OCI-LY3 (cell line): ENCODE measurements at regions not wholly inside any gene's neighbourhood (a gene's known extent, or its start where the extent isn't known, plus 50 kb on each side); places are given as distances from the start of the nearest gene placed in this dataset.

ENCODE experiments used
- H2AFZ ChIP-seq: fragments of 200-600, 300-600 bp; shearing (Covaris generic); 2 replicates; pipeline ENCODE4 v1.6.0; 2014; ENCODE audit warnings: antibody characterized with exemption, low read depth, low read length
- H3K27ac ChIP-seq: fragments of 200-600, 300-600 bp; sonication (generic); 2 replicates; pipeline ENCODE4 v1.5.1; 2014; ENCODE audit warnings: mild to moderate bottlenecking, low read length, moderate library complexity, mixed read lengths
- H3K27me3 ChIP-seq: fragments of 200-600, 300-600 bp; sonication (generic); 2 replicates; pipeline ENCODE4 v1.6.1; 2014; ENCODE audit warnings: low read depth, low read length, mixed read lengths
- H3K36me3 ChIP-seq: fragments of 200-600, 300-600 bp; sonication (generic); replicated peaks from 2 replicates; pipeline ENCODE3; 2014; ENCODE audit warnings: low read depth, low read length, mixed read lengths
- H3K4me1 ChIP-seq: fragments of 300-600, 200-600 bp; sonication (generic); 2 replicates; pipeline ENCODE4 v1.6.1; 2014; ENCODE audit warnings: low read length, mixed read lengths
- H3K4me2 ChIP-seq: fragments of 200-600, 300-600 bp; sonication (generic); 2 replicates; pipeline ENCODE4 v1.6.1; 2014; ENCODE audit warnings: low read length, mixed read lengths
- H3K4me3 ChIP-seq: fragments of 300-600, 200-600 bp; sonication (generic); 2 replicates; pipeline ENCODE4 v1.5.1; 2014; ENCODE audit warnings: antibody characterized with exemption, mild to moderate bottlenecking, low read length, moderate library complexity
- H3K79me2 ChIP-seq: fragments of 300-600, 200-600 bp; shearing (Covaris generic); 2 replicates; pipeline ENCODE4 v1.6.1; 2014; ENCODE audit warnings: mild to moderate bottlenecking, low read length, mixed read lengths
- H3K9ac ChIP-seq: fragments of 300-600, 200-600 bp; shearing (Covaris generic); 2 replicates; pipeline ENCODE4 v1.6.0; 2014; ENCODE audit warnings: mild to moderate bottlenecking, low read length, moderate library complexity
- H3K9me3 ChIP-seq: fragments of 200-600, 300-600 bp; shearing (Covaris generic); 2 replicates; pipeline ENCODE4 v1.6.1; 2014; ENCODE audit warnings: low read length, mixed read lengths; ENCODE audit not compliant: insufficient read depth
- H4K20me1 ChIP-seq: fragments of 200-600, 300-600 bp; sonication (generic); 2 replicates; pipeline ENCODE4 v1.6.1; 2016; ENCODE audit warnings: low read length, mixed read lengths; ENCODE audit not compliant: insufficient read depth
- CTCF ChIP-seq: fragments of 200-600, 300-600 bp; sonication (generic); IDR thresholded peaks from 2 replicates; pipeline ENCODE4 v1.5.1; 2014; ENCODE audit warnings: antibody characterized with exemption, low read length, low read depth
- EZH2phosphoT487 ChIP-seq: fragments of 200-600 bp; shearing (Covaris generic); IDR thresholded peaks from 2 replicates; pipeline ENCODE4 v1.6.1; 2018; ENCODE audit warnings: antibody characterized with exemption, mixed run types, low read depth

GRCh38 chr16:55136356-55137150 is 187.4 kb upstream of the IRX6 start:
- H4K20me1 ChIP-seq = no peaks in the 10 kb centered on the region

GRCh38 chr16:55138298-55138697 is 185.7 kb upstream of the IRX6 start:
- no peaks in the 10 kb centered on the region for H3K79me2 ChIP-seq
- H3K4me1 ChIP-seq = no peaks in the 10 kb centered on the region
- H3K4me3 ChIP-seq = no peak overlapping the region
- H3K9ac ChIP-seq = no peak overlapping the region
- H3K4me2 ChIP-seq = no peak overlapping the region
- H2AFZ ChIP-seq = no peak overlapping the region
- no peak overlapping the region for H3K27ac ChIP-seq
- H3K9me3 ChIP-seq = no peaks in the 10 kb centered on the region
- no peaks in the 10 kb centered on the region for H3K27me3 ChIP-seq
- no peaks in the 10 kb centered on the region for H4K20me1 ChIP-seq
- no peak for TF ChIP-seq CTCF
- TF ChIP-seq EZH2phosphoT487 = no peak
- H3K36me3 ChIP-seq = no peaks in the 10 kb centered on the region

More at GRCh38 chr16:55136356-55137150, 187.4 kb upstream of the IRX6 start:
- Histone ChIP-seq H3K9ac (no peak overlapping the region), H3K27ac (no peak overlapping the region), H3K27me3 (no peaks in the 10 kb centered on the region), H2AFZ (no peak overlapping the region), H3K79me2 (no peaks in the 10 kb centered on the region), H3K36me3 (no peaks in the 10 kb centered on the region), H3K4me3 (no peak overlapping the region), H3K4me1 (no peaks in the 10 kb centered on the region), H3K9me3 (no peaks in the 10 kb centered on the region), H3K4me2 (no peak overlapping the region)
- TF ChIP-seq CTCF (no peak), EZH2phosphoT487 (no peak)

GRCh38 chr16:55142405-55142804 is 181.6 kb upstream of the IRX6 start:
- H3K4me1 ChIP-seq = no peaks in the 10 kb centered on the region
- no peaks in the 10 kb centered on the region for H3K79me2 ChIP-seq
- no peaks in the 10 kb centered on the region for H3K9me3 ChIP-seq
- H3K9ac ChIP-seq = no peak overlapping the region
- TF ChIP-seq CTCF (no peak), EZH2phosphoT487 (no peak)
- no peak overlapping the region for H3K4me2 ChIP-seq
- H3K36me3 ChIP-seq = no peaks in the 10 kb centered on the region
- H3K27me3 ChIP-seq = no peaks in the 10 kb centered on the region
- H2AFZ ChIP-seq = no peak overlapping the region
- no peak overlapping the region for H3K4me3 ChIP-seq
- H4K20me1 ChIP-seq = no peaks in the 10 kb centered on the region
- H3K27ac ChIP-seq = no peak overlapping the region

- Histone ChIP-seq H3K79me2 (no peaks in the 10 kb centered on the region), H3K9me3 (no peaks in the 10 kb centered on the region), H3K27ac (no peak overlapping the region), H3K4me1 (no peaks in the 10 kb centered on the region), H3K9ac (no peak overlapping the region), H3K36me3 (no peaks in the 10 kb centered on the region), H3K4me3 (no peak overlapping the region), H3K4me2 (no peak overlapping the region), H4K20me1 (no peaks in the 10 kb centered on the region), H2AFZ (no peak overlapping the region), H3K27me3 (no peaks in the 10 kb centered on the region)
- no peak for TF ChIP-seq CTCF
- no peak for TF ChIP-seq EZH2phosphoT487
These were observed 179.4 kb upstream of the IRX6 start for GRCh38 chr16:55144651-55145050.
